ENCODE measurements at regions not wholly inside any gene's neighbourhood (a gene's known extent, or its start where the extent isn't known, plus 50 kb on each side); places are given as distances from the start of the nearest gene placed in this dataset.

DNA sequence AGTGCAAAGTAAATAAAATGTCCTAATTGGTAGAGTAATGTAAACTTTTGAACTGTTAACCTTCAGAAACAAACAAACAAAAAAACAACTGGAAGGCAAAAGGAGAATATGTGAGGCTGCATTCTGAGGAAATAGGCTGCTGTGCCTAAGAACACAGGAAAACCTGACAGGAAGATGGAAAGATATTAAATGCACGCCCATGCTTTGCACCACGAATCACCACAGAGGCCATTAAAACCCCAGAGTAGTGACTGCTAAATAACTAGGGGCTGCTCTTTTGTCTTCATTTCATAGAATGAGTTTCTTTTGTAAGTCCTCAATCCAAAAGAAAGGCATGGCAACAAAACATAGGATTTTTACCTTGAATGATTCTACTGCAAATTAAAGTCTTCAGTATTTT is 436.0 kb downstream of the RAB38 start:
- no peak overlapping the region for H3K4me3 ChIP-seq (ENCODE audit: low read depth, low read length)
- H3K27ac ChIP-seq = no peak overlapping the region
- TF ChIP-seq CTCF (IDR thresholded peaks at IDR 0.05; ENCODE audit: low read depth, low read length) = no peak

GRCh38 chr11:87736928-87737327 is 438.3 kb downstream of the RAB38 start:
- no peaks in the 10 kb centered on the region for H3K9me3 ChIP-seq (ENCODE audit: severe bottlenecking)
- H3K36me3 ChIP-seq = no peaks in the 10 kb centered on the region
- no peak for TF ChIP-seq CTCF (IDR thresholded peaks at IDR 0.05; ENCODE audit: low read depth, low read length)
- no peak for DNase-seq
- H3K4me3 ChIP-seq (ENCODE audit: low read depth, low read length) = no peak overlapping the region
- no peak overlapping the region for H3K27ac ChIP-seq
- no peaks in the 10 kb centered on the region for H3K27me3 ChIP-seq (ENCODE audit: insufficient read depth, low read depth, severe bottlenecking)

More for the DNA sequence above, 436.0 kb downstream of the RAB38 start:
- DNase-seq = no peak
- Histone ChIP-seq H3K36me3 (no peaks in the 10 kb centered on the region), H3K9me3 (ENCODE audit: severe bottlenecking) (no peaks in the 10 kb centered on the region), H3K27me3 (ENCODE audit: insufficient read depth, low read depth, severe bottlenecking) (no peaks in the 10 kb centered on the region)

DNA sequence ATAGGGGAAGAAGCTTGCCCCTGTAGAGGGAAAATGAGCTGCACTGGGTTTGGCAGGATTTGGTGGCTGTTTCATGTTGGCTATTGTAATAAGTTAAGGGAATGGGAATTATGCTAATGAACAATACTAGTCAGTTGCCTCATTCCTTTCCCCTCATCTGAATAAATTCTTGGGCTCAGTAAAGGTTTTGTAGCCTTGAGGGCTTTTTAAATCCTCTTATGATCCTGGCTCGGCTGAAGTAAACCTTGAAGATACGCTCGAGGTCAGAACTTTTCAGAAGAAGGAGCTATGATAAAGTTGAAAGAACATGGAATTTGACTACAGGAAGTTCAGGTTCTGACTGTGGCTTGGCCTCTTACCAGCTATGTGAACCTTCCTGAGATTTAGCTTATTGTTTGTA is 448.7 kb downstream of the RAB38 start:
- Histone ChIP-seq H3K27me3 (ENCODE audit: insufficient read depth, low read depth, severe bottlenecking) (no peaks in the 10 kb centered on the region), H3K27ac (no peak overlapping the region), H3K36me3 (no peaks in the 10 kb centered on the region), H3K9me3 (ENCODE audit: severe bottlenecking) (no peaks in the 10 kb centered on the region), H3K4me3 (ENCODE audit: low read depth, low read length) (no peak overlapping the region)
- DNase-seq = no peak
- TF ChIP-seq CTCF (IDR thresholded peaks at IDR 0.05; ENCODE audit: low read depth, low read length) = no peak

DNA sequence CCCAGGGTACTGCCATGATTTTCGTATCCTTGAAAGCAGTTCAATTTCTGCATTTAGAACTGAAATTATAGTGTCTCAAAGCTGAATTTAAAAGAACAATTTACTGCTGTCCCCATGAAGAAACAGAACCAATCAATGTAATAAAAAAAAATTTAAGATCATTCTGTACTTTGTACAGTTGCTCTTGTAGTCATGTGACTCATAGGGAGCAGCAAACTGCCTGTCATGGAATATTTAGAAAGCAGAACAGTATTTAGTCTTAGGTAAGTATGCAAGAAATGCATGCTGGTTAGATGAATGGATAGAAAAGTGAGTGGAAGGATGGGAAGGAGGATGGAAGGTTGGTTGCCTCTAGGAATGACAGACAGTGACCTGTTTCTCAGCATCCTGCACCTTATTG is 450.9 kb downstream of the RAB38 start:
- DNase-seq = no peak
- H3K27me3 ChIP-seq (ENCODE audit: insufficient read depth, low read depth, severe bottlenecking) = no peaks in the 10 kb centered on the region
- no peak overlapping the region for H3K4me3 ChIP-seq (ENCODE audit: low read depth, low read length)
- TF ChIP-seq CTCF (IDR thresholded peaks at IDR 0.05; ENCODE audit: low read depth, low read length) = no peak
- no peaks in the 10 kb centered on the region for H3K9me3 ChIP-seq (ENCODE audit: severe bottlenecking)
- H3K27ac ChIP-seq = no peak overlapping the region
- no peaks in the 10 kb centered on the region for H3K36me3 ChIP-seq

GRCh38 chr11:87722756-87723565 is 452.3 kb downstream of the RAB38 start:
- Histone ChIP-seq H3K27ac (no peak overlapping the region), H3K36me3 (no peaks in the 10 kb centered on the region), H3K9me3 (ENCODE audit: severe bottlenecking) (no peaks in the 10 kb centered on the region), H3K4me3 (ENCODE audit: low read depth, low read length) (no peak overlapping the region), H3K27me3 (ENCODE audit: insufficient read depth, low read depth, severe bottlenecking) (no peaks in the 10 kb centered on the region)
- peak; percentile 47 for DNase-seq
- peak; percentile 85 for TF ChIP-seq CTCF (IDR thresholded peaks at IDR 0.05; ENCODE audit: low read depth, low read length)

Measured in WERI-Rb-1 (cell line).